Astrocyte (in vitro differentiated cells and primary cell): ENCODE measurements at regions not wholly inside any gene's neighbourhood (a gene's known extent, or its start where the extent isn't known, plus 50 kb on each side); places are given as distances from the start of the nearest gene placed in this dataset.

Experiments
- EZH2 ChIP-seq: IDR thresholded peaks from 2 replicates; pipeline ENCODE4 v1.6.1; 2012; ENCODE audit warnings: mild to moderate bottlenecking, low read length, inconsistent platforms; ENCODE audit not compliant: insufficient read depth
- TF ChIP-seq, protein P1 (sequence below): IDR thresholded peaks from 2 replicates; pipeline ENCODE4 v1.5.1; 2011; ENCODE audit warnings: low read depth, mild to moderate bottlenecking, inconsistent platforms, low read length, moderate library complexity; ENCODE audit not compliant: insufficient read depth

DNA sequence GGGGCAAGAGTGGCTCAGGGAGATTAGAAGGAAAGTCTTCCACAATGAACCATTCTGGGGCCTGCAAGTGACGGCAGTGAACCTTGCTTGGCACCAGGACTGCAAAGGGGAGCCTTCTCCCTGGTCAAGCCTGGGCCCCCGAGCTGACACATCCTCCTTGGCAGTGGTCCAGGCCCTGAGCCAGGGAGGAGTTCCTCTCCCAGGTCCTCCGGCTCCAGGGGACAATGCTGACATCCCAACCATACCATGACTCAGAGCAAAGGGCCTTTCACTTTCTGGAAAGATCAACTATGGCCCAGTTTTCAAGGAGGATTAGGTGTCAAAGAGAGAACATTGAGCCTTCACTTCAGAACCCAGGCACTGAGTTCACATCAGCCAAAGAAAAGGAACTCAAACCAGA lies 756.5 kb upstream of the TBX3 start:
- TF ChIP-seq, protein P1, sequence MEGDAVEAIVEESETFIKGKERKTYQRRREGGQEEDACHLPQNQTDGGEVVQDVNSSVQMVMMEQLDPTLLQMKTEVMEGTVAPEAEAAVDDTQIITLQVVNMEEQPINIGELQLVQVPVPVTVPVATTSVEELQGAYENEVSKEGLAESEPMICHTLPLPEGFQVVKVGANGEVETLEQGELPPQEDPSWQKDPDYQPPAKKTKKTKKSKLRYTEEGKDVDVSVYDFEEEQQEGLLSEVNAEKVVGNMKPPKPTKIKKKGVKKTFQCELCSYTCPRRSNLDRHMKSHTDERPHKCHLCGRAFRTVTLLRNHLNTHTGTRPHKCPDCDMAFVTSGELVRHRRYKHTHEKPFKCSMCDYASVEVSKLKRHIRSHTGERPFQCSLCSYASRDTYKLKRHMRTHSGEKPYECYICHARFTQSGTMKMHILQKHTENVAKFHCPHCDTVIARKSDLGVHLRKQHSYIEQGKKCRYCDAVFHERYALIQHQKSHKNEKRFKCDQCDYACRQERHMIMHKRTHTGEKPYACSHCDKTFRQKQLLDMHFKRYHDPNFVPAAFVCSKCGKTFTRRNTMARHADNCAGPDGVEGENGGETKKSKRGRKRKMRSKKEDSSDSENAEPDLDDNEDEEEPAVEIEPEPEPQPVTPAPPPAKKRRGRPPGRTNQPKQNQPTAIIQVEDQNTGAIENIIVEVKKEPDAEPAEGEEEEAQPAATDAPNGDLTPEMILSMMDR: no peak
- TF ChIP-seq EZH2: no peak
